GM12864 (cell line): ENCODE measurements at regions not wholly inside any gene's neighbourhood (a gene's known extent, or its start where the extent isn't known, plus 50 kb on each side); places are given as distances from the start of the nearest gene placed in this dataset.
"Not testable (repeated sequence)": the region's sequence is repeated elsewhere in the genome, so short reads cannot be mapped to it uniquely, and the experiment has no call there.

Experiments used
- DNase-seq: peaks from one replicate; pipeline ENCODE4 v3.0.0-alpha.2; 2011; ENCODE audit warnings: low read depth
- H3K4me3 ChIP-seq: 2 replicates; pipeline ENCODE4 v1.5.1; 2011; ENCODE audit warnings: mild to moderate bottlenecking, low read depth, low read length, control low read depth
- CTCF ChIP-seq: IDR thresholded peaks from 2 replicates; pipeline ENCODE4 v1.5.1; 2011; ENCODE audit warnings: low read depth, mild to moderate bottlenecking, moderate library complexity, low read length, control low read depth, inconsistent platforms; ENCODE audit errors: missing control alignments

DNA sequence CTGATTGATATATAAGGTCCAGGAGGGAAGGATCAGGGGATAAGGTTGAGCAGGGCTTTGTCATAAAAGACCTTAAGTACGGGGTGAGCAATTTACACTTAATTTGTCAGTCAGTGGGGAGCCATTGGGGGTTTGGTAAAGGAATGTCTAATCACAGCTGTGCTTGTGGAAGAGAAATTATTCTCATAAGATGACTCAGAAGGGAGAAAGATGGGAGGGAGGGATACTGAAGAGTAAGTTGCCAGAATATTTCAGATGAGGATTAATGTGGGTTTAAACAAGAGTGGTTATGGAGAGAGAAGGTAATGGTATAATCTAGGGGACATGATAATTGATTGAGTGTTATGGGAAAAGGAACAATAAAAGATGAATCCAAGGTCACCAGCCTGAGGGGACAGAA lies 500.1 kb upstream of the CCDC196 start:
- no peak for DNase-seq
- no peak for TF ChIP-seq CTCF
- H3K4me3 ChIP-seq = no peak overlapping the region

- DNase-seq = no peak
- TF ChIP-seq CTCF = no peak
- H3K4me3 ChIP-seq = no peak overlapping the region
These were observed 496.2 kb upstream of the CCDC196 start for GRCh38 chr14:65989981-65990380.

DNA sequence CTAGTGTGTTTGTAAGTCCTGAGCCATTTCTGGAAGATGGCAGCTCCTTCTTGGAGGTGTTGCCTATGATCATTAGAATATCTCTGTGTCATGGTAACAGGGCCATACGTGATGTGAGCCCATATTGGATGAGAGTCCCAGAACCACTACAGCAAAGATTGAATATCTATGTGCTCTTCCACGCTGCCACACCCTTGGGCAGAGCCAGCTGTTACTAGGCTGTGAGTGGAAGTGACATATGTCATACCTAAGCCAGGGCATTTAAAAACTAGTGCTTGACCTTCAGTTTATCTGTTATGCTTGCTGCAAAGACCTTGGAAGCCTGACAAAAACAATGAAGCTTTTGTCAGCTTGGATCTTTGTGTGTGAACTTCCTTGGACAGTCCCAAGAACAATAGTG lies 495.1 kb upstream of the CCDC196 start:
- DNase-seq = no peak
- no peak overlapping the region for H3K4me3 ChIP-seq
- no peak for TF ChIP-seq CTCF

- H3K4me3 ChIP-seq, DNase-seq: not testable (repeated sequence)
These were observed 494.2 kb upstream of the CCDC196 start for GRCh38 chr14:65991935-65992334.

DNA sequence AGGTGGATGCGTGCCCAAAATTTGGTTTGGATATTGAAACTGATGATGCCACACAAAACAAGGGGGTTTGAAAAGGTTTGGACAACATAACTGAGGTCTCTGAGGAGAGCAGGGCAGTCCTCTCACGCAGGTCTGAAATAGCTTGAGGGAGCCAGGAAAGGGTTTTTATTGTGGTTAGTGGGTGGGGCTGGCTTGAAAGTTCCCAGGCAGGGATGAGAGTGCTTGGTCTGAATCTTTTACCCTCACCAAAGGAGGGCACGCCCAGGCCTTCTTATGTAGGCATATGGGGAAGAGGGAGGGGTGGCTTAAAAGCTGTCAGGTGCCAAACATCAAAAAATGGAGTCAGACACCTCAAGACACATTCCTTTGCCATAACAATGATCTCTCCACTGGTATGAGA lies 493.1 kb upstream of the CCDC196 start:
- no peak for TF ChIP-seq CTCF
- no peak overlapping the region for H3K4me3 ChIP-seq
- DNase-seq = no peak

- no peak overlapping the region for H3K4me3 ChIP-seq
- DNase-seq = no peak
- TF ChIP-seq CTCF = no peak
These were observed 492.2 kb upstream of the CCDC196 start for GRCh38 chr14:65993996-65994395.

DNA sequence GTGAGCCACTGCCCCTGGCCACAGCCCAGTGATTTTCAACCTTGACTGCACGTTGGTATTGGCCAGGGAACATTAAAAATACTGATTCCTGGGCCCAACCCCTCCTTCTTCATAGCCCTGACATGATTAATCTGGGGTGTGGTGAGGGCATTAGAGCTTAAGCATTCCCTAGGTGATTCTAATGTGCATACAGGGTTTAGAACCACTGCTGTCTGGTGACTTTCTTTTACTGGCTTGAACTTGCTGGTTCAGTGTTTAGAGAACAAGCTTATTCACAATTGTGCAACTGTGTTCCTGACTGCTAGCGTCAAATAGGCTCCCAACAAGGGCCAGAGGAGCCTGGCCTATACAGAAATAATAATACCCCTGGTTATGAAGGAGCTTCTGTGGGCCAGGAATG lies 488.8 kb upstream of the CCDC196 start:
- H3K4me3 ChIP-seq = no peak overlapping the region
- TF ChIP-seq CTCF = no peak
- no peak for DNase-seq

DNA sequence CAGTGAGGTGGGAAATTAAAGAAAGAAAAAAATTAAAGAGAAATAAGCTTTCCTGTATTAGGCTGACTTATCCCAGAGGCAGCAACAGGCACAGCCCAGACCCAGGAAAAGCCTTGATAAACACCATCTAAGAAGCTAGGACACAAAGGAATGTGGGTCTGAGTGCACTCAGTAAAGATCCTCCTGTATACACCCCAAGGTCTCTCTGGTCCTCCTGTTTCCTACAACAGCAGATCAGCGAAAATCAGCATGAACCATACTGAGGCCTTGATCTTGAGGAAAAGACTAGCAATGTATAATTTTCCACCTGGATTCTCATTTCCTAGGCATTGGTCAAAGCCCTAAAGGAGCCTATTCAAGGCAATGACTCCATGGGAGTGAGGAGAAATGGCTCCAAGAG lies 486.3 kb upstream of the CCDC196 start:
- no peak for TF ChIP-seq CTCF
- no peak overlapping the region for H3K4me3 ChIP-seq
- no peak for DNase-seq
